Upper lobe of right lung (tissue), 1 donor: ENCODE measurements at regions not wholly inside any gene's neighbourhood (a gene's known extent, or its start where the extent isn't known, plus 50 kb on each side); places are given as distances from the start of the nearest gene placed in this dataset.

Source experiments
- ATAC-seq: fragments of 200-7000 bp; cut with Tn5 transposase; one replicate; pipeline ENCODE4 v1.9.1; 2020; ENCODE audit warnings: mild to moderate bottlenecking, moderate library complexity
- DNase-seq: peaks from one replicate; pipeline ENCODE4 v3.0.0-alpha.2; 2020
- H3K27ac ChIP-seq: fragments of 200-600 bp; one replicate; pipeline ENCODE4 v1.8.0; 2022
- H3K27me3 ChIP-seq: fragments of 200-600 bp; one replicate; pipeline ENCODE4 v1.8.0; 2022; ENCODE audit warnings: mild to moderate bottlenecking
- H3K36me3 ChIP-seq: fragments of 200-600 bp; one replicate; pipeline ENCODE4 v1.8.0; 2022
- H3K4me1 ChIP-seq: fragments of 200-600 bp; one replicate; pipeline ENCODE4 v1.8.0; 2022
- H3K4me3 ChIP-seq: fragments of 200-600 bp; one replicate; pipeline ENCODE4 v1.8.0; 2022; ENCODE audit warnings: mild to moderate bottlenecking
- H3K9me3 ChIP-seq: fragments of 200-600 bp; one replicate; pipeline ENCODE4 v1.8.0; 2022
- CTCF ChIP-seq: fragments of 200-600 bp; IDR thresholded peaks from one replicate; pipeline ENCODE4 v1.8.0; 2022; ENCODE audit warnings: antibody characterized with exemption
- intact Hi-C: fragments of 100-400 bp; cut with DNase I; formaldehyde crosslinking; loops from one replicate; pipeline ENCODE4 v1.11.0; 2022
- donor health status: DM: no; HTN: yes; CAD: no; lungs with severe emphysema.

- H3K4me3 ChIP-seq, result no peak overlapping the region
- no peaks in the 10 kb centered on the region for H3K27me3 ChIP-seq
- no peak for ATAC-seq
- TF ChIP-seq CTCF, result no peak
- H3K4me1 ChIP-seq, result no peaks in the 10 kb centered on the region
- no peaks in the 10 kb centered on the region for H3K36me3 ChIP-seq
- H3K27ac ChIP-seq, result no peak overlapping the region
- no peaks in the 10 kb centered on the region for H3K9me3 ChIP-seq
- intact Hi-C loops, result no loop called here
- DNase-seq, result no peak
Observed at GRCh38 chr11:39120890-39121289, 2338.6 kb downstream of the LRRC4C start.

DNA sequence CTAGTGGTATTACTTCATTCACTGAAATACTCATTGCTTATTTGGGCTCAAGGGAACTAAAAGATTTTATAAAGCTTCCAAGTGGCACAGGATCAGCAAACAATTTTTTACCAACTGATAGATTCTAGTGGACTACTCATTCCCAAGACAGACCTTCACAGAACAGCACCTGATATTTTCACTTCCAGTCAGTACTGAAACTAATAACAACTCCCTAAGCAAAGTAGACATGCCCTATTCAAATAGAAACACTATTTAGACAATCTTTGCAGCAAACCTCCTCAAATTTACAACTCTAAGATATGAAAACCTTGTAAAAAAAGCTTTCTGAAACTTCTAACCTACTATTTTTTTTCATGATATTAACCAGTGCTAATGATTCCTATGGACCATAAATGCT, 2345.8 kb downstream of the LRRC4C start:
- ATAC-seq (no peak), DNase-seq (no peak)
- Histone ChIP-seq H3K4me1 (no peaks in the 10 kb centered on the region), H3K27me3 (no peaks in the 10 kb centered on the region), H3K9me3 (no peaks in the 10 kb centered on the region), H3K36me3 (no peaks in the 10 kb centered on the region), H3K27ac (no peak overlapping the region), H3K4me3 (no peak overlapping the region)
- TF ChIP-seq CTCF, result no peak
- intact Hi-C loops, result no loop called here

- H3K4me1 ChIP-seq, result no peaks in the 10 kb centered on the region
- H3K27ac ChIP-seq, result no peak overlapping the region
- ATAC-seq, result no peak
- no peaks in the 10 kb centered on the region for H3K27me3 ChIP-seq
- no peak for TF ChIP-seq CTCF
- intact Hi-C loops, result no loop called here
- H3K36me3 ChIP-seq, result no peaks in the 10 kb centered on the region
- no peak overlapping the region for H3K4me3 ChIP-seq
- no peak for DNase-seq
- no peaks in the 10 kb centered on the region for H3K9me3 ChIP-seq
Observed at GRCh38 chr11:39102236-39102635, 2357.2 kb downstream of the LRRC4C start.

GRCh38 chr11:39078465-39078864, 2381.0 kb downstream of the LRRC4C start:
- TF ChIP-seq CTCF, result no peak
- DNase-seq (no peak), ATAC-seq (peak; percentile 32)
- Histone ChIP-seq H3K36me3 (no peaks in the 10 kb centered on the region), H3K4me1 (no peaks in the 10 kb centered on the region), H3K27ac (no peak overlapping the region), H3K4me3 (no peak overlapping the region), H3K27me3 (no peaks in the 10 kb centered on the region), H3K9me3 (no peaks in the 10 kb centered on the region)
- intact Hi-C loops, result no loop called here

GRCh38 chr11:39037611-39038010, 2421.8 kb downstream of the LRRC4C start:
- DNase-seq (no peak), ATAC-seq (no peak)
- H3K4me1 ChIP-seq, result no peaks in the 10 kb centered on the region
- no peak overlapping the region for H3K27ac ChIP-seq
- H3K9me3 ChIP-seq, result no peaks in the 10 kb centered on the region
- TF ChIP-seq CTCF, result no peak
- H3K27me3 ChIP-seq, result no peaks in the 10 kb centered on the region
- H3K4me3 ChIP-seq, result no peak overlapping the region
- H3K36me3 ChIP-seq, result no peaks in the 10 kb centered on the region
- intact Hi-C loops, result no loop called here

GRCh38 chr11:39036021-39036420, 2423.4 kb downstream of the LRRC4C start:
- Histone ChIP-seq H3K4me3 (no peak overlapping the region), H3K9me3 (no peaks in the 10 kb centered on the region), H3K4me1 (no peaks in the 10 kb centered on the region), H3K36me3 (no peaks in the 10 kb centered on the region), H3K27me3 (no peaks in the 10 kb centered on the region), H3K27ac (no peak overlapping the region)
- TF ChIP-seq CTCF, result no peak
- no peak for DNase-seq
- no peak for ATAC-seq
- intact Hi-C loops, result no loop called here
